ENCODE measurements at regions not wholly inside any gene's neighbourhood (a gene's known extent, or its start where the extent isn't known, plus 50 kb on each side); places are given as distances from the start of the nearest gene placed in this dataset.

DNA sequence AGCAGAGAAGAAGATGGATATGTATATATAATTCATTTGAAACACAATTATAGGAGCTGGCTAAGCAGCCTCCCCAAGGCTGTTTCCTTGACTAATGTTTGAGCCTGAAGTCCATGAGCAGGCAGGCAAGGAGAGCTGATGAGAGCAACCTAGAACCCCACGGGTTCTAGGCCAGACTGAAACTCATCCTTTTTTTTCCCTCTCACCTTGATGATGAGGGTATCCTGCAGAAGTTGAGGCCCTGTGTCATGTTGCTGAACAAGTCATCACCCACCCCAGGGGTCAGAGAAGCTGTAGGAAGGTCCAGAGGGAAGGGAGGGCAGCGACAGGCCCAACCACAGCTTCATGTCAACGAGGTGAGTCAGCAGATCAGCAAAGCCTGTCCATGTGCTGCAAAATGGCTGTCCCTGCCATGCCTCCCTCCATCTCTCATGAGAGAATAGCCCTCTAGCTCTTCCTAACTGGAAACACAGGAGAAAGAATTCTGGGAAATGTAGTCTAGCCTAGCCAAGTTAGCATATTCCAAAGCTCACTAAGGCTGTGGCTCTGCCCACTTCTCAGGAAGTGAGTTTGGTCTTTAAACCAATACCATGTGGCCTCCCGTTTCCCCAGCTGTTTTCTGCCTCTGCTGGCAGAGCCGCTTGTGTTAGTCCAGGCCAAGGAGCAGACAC lies 91.3 kb upstream of the DTNBP1 start:
- intact Hi-C loops (cut with micrococcal nuclease), result no loop called here

DNA sequence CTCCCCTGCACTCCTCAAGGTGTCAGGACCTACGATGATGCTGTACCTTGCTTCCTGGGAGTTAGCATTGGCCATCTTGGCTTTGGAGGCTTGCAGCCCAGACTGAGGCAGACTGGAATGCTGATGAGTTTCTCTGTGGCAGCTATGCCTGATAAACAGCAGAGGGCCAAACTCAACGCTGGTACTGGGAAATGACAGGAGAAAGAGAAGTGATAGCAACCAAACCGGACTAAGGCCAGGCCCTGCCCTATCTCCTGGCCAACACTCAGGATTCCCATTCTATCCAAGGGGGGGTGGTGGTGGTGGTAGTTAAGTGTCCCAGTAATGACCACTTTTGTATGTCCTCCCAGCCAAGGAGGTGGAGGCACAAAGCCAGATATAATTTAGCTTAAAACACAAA lies 90.0 kb upstream of the DTNBP1 start:
- Mint-ChIP-seq H3K27me3 (ENCODE audit: low read depth in 3 of 3) (no peaks in the 10 kb centered on the region), H3K36me3 (no peaks in the 10 kb centered on the region), H3K9me3 (peaks cover 0 to 4% (median 3%) of the 10 kb centered on the region in 7 donors), H3K4me1 (no peaks in the 10 kb centered on the region), H3K4me3 (no peak overlapping the region), H3K27ac (no peak overlapping the region)
- TF ChIP-seq, protein P1, sequence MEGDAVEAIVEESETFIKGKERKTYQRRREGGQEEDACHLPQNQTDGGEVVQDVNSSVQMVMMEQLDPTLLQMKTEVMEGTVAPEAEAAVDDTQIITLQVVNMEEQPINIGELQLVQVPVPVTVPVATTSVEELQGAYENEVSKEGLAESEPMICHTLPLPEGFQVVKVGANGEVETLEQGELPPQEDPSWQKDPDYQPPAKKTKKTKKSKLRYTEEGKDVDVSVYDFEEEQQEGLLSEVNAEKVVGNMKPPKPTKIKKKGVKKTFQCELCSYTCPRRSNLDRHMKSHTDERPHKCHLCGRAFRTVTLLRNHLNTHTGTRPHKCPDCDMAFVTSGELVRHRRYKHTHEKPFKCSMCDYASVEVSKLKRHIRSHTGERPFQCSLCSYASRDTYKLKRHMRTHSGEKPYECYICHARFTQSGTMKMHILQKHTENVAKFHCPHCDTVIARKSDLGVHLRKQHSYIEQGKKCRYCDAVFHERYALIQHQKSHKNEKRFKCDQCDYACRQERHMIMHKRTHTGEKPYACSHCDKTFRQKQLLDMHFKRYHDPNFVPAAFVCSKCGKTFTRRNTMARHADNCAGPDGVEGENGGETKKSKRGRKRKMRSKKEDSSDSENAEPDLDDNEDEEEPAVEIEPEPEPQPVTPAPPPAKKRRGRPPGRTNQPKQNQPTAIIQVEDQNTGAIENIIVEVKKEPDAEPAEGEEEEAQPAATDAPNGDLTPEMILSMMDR (IDR thresholded peaks at IDR 0.05), result no peak
- Histone ChIP-seq H3K79me2 (ENCODE audit: insufficient read depth, low read length) (no peaks in the 10 kb centered on the region), H3K9me3 (replicated peaks in 1 of 2; ENCODE audit: control insufficient read depth in 1 of 2, insufficient read depth in 1 of 2, low read length in 2 of 2) (no peaks in the 10 kb centered on the region), H2AFZ (ENCODE audit: insufficient read depth, low read depth, low read length, poor library complexity, severe bottlenecking) (no peak overlapping the region), H3K27me3 (ENCODE audit: control insufficient read depth in 2 of 2, insufficient read depth in 2 of 2, low read length in 2 of 2) (no peaks in the 10 kb centered on the region), H3K4me1 (ENCODE audit: control insufficient read depth in 1 of 2, insufficient read depth in 2 of 2, low read length in 2 of 2) (no peaks in the 10 kb centered on the region), H3K9ac (ENCODE audit: insufficient read depth, low read length, poor library complexity, severe bottlenecking) (no peak overlapping the region), H3K4me3 (replicated peaks in 1 of 3; ENCODE audit: low read depth in 2 of 3, low read length in 3 of 3) (no peak overlapping the region), H3K4me2 (replicated peaks; ENCODE audit: extremely low read depth, low read length, poor library complexity, severe bottlenecking) (no peak overlapping the region), H3K27ac (ENCODE audit: low read depth in 1 of 2, low read length in 2 of 2) (no peak overlapping the region), H3K36me3 (replicated peaks in 1 of 2; ENCODE audit: control insufficient read depth in 1 of 2, insufficient read depth in 2 of 2, low read length in 2 of 2) (no peaks in the 10 kb centered on the region), H4K20me1 (ENCODE audit: insufficient read depth, low read length) (no peaks in the 10 kb centered on the region)
- intact Hi-C loops (cut with micrococcal nuclease), result no loop called here
- DNase-seq, result no peak
- 83% methylated on average over 1 of the region's 3 CpGs for WGBS (ENCODE audit: insufficient coverage)

More for the DNA sequence above, 91.3 kb upstream of the DTNBP1 start:
- Histone ChIP-seq H3K9me3 (replicated peaks in 1 of 2; ENCODE audit: control insufficient read depth in 1 of 2, insufficient read depth in 1 of 2, low read length in 2 of 2) (no peaks in the 10 kb centered on the region), H3K4me3 (replicated peaks in 1 of 3; ENCODE audit: low read depth in 2 of 3, low read length in 3 of 3) (no peak overlapping the region), H2AFZ (ENCODE audit: insufficient read depth, low read depth, low read length, poor library complexity, severe bottlenecking) (peak overlapping the region; percentile 10), H3K4me2 (replicated peaks; ENCODE audit: extremely low read depth, low read length, poor library complexity, severe bottlenecking) (no peak overlapping the region), H3K27ac (ENCODE audit: low read depth in 1 of 2, low read length in 2 of 2) (no peak overlapping the region), H3K9ac (ENCODE audit: insufficient read depth, low read length, poor library complexity, severe bottlenecking) (no peak overlapping the region), H3K4me1 (ENCODE audit: control insufficient read depth in 1 of 2, insufficient read depth in 2 of 2, low read length in 2 of 2) (no peaks in the 10 kb centered on the region), H3K36me3 (replicated peaks in 1 of 2; ENCODE audit: control insufficient read depth in 1 of 2, insufficient read depth in 2 of 2, low read length in 2 of 2) (no peaks in the 10 kb centered on the region), H3K27me3 (ENCODE audit: control insufficient read depth in 2 of 2, insufficient read depth in 2 of 2, low read length in 2 of 2) (no peaks in the 10 kb centered on the region), H3K79me2 (ENCODE audit: insufficient read depth, low read length) (no peaks in the 10 kb centered on the region), H4K20me1 (ENCODE audit: insufficient read depth, low read length) (no peaks in the 10 kb centered on the region)
- DNase-seq, result no peak
- Mint-ChIP-seq H3K27ac (peak overlapping the region in 1 of 7 donors; percentile 50), H3K9me3 (peaks cover 0 to 13% (median 6%) of the 10 kb centered on the region in 7 donors), H3K4me1 (no peaks in the 10 kb centered on the region), H3K36me3 (no peaks in the 10 kb centered on the region), H3K27me3 (ENCODE audit: low read depth in 3 of 3) (no peaks in the 10 kb centered on the region), H3K4me3 (no peak overlapping the region)
- TF ChIP-seq, protein P1 (IDR thresholded peaks at IDR 0.05), result no peak
- WGBS (ENCODE audit: insufficient coverage), result 67% methylated on average over 1 of the region's 5 CpGs

All from CD14-positive monocyte (primary cell).